ENCODE measurements at regions not wholly inside any gene's neighbourhood (a gene's known extent, or its start where the extent isn't known, plus 50 kb on each side); places are given as distances from the start of the nearest gene placed in this dataset.

- DNase-seq: no peak
Observed at GRCh38 chr22:27216444-27216843, 559.1 kb downstream of the MIAT start.

DNA sequence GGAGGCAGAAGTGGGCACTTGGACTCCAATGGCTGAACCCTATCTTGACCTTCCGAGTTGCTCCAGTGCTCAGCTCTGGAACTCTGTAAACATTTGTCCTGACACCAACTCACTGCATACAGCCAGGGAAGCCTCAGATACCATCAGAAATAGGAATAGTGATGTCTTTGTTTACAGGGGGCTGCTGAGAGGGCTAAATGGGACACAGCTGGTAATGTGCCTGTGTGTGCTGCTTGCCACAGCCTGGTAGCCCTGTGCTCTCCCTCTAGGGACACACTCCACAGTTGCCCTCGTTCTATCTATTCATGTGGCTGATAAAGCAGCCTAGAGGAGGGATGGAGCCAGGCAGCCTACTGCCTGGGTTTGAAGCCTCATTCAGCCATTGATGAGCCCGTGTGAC, 559.8 kb downstream of the MIAT start:
- DNase-seq: no peak

DNA sequence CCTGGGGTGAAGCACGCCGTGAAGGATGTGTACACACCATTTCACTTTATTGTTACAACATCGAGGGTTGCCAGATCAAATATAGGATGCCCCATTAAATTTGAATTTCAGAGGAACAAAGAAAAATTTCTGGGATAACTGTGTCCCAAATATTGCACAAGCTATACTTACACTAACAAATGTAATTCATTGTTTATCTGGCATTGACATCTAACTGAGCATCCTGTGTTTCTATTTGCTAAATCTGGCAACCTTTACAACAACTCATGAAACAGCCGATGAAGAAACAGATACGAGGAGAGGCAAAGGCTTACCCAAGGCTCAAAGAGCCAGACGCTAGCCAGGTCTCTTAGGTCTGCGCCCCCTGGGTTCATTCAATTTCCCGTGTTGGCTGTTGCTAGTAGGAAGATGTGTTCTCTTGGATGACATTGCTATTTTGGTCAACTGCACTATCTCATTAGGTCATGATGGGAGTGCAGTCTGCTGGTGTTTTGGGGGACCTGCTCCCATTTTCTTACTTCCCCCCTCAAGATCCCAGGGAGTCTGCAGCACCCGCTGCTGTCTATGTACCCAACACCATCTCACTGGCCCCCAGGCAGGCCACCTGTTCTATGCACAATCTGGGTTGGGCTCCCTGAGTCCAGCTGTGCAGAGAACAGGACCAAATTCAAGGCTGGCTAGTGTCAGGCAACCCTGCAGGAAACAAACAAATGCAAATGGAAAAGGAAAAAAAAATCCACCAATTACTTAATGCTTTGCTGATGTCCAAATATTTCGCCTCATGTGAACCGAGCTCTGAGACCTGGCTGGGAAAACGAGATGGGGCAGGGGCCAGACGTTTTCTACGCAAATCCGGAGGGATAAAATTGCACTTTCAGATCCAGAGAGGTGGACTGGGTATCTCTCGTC, 560.9 kb downstream of the MIAT start:
- DNase-seq: no peak

- DNase-seq: no peak
Observed at GRCh38 chr22:27219036-27219435, 561.6 kb downstream of the MIAT start.

DNA sequence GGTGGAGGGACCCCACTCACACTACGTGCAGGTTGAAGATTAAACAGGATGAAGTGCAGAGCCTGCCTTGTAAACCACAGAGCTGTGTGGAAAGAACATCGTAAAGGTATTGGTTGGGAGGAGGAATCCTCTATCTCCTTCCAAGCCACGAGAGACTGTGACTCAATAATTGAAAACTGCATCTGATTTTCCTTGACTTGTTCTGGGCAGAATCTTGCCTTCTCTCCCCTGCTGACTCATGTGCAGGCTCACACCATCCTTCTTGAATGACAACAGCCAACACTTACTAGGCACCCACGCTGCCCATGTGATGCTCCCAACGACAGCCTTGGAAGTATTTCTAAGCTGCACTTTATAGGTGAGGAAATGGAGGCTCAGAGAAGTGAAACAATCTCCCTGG, 563.0 kb downstream of the MIAT start:
- peak in 23 of 58 donors; percentile 6 to 64 (median 27) for DNase-seq

DNA sequence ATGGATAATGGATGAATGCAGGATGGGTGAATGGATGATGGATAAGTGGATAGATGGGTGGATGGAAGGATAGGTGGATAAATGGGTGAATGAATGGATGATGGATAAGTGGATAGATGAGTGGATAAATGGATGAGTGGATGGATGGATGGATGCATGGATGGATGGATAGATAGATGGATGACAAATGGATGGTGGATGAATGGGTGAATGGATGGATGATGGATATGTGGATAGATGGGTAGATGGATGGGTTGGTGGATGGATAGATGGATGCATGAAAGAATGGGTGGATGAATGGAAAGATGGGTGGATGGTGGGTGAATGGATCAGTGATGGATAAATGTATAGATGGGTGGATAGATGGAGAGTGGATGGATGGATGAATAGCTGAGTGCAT, 564.8 kb downstream of the MIAT start:
- DNase-seq: no peak

DNA sequence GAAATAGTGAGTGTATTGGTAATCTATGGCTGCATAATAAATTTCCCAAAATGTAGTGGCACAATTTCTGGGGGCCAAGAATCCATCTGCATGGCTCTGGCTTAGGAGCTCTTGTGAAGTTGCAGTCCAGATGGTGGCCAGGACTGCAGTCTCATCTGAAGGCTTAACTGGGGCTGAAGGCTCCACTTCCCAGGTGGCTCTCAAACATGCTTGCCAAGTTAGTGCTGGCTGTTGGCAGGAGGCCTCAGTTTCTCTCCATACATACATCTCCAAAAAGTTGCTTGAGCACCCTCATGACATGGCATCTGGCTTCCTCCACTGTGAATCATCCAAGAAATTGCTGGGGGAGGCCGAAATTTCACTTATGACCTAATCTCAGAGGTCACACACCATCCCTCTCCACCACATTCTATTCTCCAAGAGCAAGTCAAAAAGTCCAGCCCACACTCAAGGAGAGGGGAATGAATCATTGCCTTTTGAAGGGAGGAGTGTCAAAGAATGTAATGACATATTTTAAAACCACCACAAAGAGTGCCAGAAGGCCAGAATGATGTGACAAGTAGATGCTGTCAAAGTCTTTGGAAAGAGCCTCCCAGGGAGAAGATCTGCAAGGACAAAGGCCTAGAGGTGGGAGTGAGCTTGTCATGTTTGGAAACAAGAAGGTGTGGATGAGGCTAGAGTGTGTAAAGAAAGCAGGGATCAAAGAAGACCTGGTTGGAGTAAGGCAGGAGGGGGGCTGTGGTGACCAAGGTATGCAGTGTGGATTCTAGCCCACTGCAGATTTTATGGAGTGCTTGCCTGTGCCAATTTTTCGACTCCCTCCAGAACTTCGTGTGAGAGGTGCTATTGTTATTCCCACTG, 566.2 kb downstream of the MIAT start:
- DNase-seq: no peak

GRCh38 chr22:27224485-27225374, 567.3 kb downstream of the MIAT start:
- DNase-seq: no peak

DNA sequence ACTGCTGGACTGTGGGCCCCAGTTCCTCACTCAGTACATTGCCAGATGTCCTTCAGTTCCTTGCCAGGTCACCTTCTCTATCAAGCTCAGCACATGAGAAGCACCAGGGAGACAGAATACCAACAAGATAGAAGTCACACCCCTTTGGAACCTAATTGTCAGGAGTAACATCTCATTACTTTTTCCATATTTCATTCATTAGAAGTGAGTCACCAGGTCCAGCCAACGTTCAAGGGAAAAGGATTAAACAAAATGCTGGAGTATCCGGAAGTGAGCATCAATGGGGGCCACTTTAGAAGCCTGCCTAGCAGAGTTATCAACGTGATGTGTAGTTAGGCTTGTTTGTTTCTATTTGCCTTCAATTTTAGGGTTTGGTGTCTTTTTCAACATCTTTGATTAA, 569.3 kb downstream of the MIAT start:
- DNase-seq: no peak

GRCh38 chr22:27228771-27229170, 571.4 kb downstream of the MIAT start:
- DNase-seq: no peak

DNA sequence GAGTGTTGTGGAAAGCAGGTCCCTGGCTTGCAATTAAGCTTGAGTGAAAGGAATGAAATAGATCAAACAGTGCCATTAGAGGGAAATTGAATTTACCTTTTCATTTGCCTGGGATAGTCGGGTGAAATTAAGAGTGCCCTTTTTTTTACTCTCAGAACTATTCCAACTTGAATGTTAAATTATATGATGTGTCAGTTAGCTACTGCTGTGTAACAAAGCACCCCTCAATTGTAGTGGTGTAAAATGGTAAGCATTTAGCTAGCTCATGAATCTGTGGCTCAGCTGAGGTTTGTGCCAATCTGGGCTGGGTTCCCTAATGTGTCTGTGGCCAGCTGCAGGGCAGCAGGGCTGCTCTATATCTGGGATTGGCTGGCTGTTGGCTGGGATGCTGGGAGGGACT, 571.4 kb downstream of the MN1 start:
- DNase-seq: no peak

GRCh38 chr22:27231266-27231665, 570.3 kb downstream of the MN1 start:
- DNase-seq: no peak

- no peak for DNase-seq
Observed at GRCh38 chr22:27232077-27232476, 569.5 kb downstream of the MN1 start.

GRCh38 chr22:27237080-27237741, 564.3 kb downstream of the MN1 start:
- no peak for DNase-seq

DNA sequence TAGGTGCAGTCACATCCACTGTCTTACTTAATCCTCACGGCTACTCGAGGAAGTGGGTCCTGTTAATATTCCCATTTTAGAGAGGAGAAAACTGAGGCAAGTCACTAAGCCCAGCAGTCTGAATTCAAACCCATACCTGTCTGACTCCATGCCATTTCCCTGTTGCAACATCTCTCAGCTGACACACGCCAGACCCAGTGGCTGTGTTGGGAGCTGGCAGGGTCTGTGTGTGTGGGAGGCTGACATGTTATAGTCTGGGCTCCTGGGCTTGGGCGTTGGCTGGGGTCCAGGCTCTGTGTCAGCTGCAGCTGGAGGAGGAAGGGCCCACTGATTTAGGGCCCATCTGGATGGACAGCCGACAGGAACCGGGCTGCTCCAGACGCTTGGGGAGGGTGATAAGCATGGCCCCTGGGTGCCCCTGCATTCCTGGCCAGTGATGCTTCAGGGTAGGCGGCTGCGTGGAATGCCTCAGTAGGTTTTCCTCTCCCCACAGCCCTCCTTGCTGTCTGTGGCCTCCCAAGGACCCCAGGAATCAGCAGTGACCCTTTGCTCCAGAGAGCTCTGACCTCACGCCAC, 562.5 kb downstream of the MN1 start:
- DNase-seq: no peak

DNA sequence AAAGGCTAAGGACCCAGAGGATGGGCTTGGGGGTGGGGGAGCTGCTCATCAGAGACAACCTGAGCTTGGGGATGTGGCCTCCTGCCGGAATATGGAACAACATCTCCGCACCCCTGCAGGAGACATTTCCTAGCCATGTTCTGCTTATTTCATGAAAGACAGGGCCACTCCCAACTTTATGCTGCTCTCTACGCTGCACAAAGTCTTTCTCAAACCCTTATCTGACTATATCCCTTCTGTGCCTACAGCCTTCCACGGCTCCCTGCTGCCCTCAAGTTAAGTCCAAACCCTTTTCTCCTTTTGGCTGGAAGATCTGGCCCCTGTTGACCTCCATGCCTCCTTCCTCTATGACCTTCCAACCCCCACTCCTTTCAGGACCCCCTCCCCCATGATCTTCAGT, 562.0 kb downstream of the MN1 start:
- DNase-seq: no peak

GRCh38 chr22:27240298-27241075, 561.1 kb downstream of the MN1 start:
- DNase-seq: no peak

GRCh38 chr22:27241430-27242321, 559.9 kb downstream of the MN1 start:
- peak in 49 of 58 donors; percentile 3 to 79 (median 39) for DNase-seq
